HG03097 (cell line): ENCODE measurements at regions not wholly inside any gene's neighbourhood (a gene's known extent, or its start where the extent isn't known, plus 50 kb on each side); places are given as distances from the start of the nearest gene placed in this dataset.

Experiments
- ATAC-seq: cut with Tn5 transposase; IDR thresholded peaks from one replicate; pipeline ENCODE4 v1.9.1; 2021; ENCODE audit not compliant: unreplicated experiment, low FRiP score

DNA sequence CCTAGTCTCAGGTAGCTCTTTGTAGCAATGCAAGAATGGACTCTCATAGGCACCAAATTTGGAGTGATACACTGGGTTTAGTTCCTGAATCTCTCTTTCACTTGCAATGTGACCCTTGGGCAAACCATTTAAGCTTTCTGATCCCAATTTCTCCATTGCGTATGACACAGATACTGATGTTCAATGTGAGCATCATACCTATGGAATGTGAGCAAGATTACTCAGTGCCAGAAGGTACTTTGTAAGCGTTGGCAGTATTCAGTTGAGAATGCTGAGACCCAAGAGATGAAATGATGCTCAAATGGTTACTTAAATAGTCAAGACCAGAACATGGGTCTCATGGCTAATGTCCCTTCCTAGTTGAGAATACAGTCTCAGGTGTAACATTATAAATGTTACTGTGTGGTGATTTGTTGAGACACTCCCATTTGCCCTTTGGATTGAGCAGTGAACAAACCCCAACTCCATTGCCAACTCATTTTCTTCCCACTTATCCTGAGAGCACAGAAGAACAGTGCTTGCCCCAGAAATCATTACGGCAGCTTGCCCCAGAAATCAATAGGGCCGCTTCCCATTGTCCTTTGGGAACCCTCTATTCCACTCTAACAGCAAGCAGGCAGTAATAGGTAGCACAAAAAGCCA lies 134.1 kb downstream of the SOX9 start:
- no peak for ATAC-seq

DNA sequence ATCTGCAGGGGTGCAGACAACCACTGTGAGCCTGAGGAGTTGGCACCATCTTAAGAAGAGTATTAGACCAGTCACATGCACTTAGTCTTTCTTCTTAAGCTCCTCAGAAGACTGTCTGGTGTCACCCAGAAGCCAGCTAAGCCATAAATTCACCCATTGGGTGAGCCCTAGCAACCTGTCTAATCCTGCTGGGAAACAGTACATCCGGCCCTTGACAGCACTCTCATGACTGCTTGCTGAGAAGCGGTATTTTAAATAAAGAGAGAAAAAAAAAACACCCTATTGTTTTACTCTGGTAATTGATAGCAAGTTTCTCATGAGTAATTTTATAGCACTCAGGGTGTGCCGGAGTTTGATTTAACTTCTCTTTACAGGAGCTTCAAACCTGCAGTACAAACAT lies 134.7 kb downstream of the SOX9 start:
- ATAC-seq, result no peak

DNA sequence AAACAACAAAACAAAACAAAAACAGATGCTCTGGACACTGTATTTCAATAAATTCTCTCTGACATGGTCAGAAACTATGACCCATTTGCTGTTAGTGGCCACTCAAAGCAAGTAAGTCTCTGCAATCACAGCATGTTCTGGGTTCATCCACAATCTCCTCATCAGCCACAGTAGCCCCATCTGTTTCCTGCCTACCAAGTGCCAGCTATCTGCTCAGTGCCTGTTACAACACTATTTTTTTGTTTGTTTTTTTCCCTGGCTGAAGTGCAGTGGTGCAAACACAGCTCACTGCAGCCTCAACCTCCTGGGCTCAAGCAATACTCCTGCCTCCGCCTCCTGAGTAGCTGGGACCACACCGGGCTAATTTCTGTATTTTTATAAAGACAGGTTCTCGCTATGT lies 137.9 kb downstream of the SOX9 start:
- ATAC-seq, result no peak

DNA sequence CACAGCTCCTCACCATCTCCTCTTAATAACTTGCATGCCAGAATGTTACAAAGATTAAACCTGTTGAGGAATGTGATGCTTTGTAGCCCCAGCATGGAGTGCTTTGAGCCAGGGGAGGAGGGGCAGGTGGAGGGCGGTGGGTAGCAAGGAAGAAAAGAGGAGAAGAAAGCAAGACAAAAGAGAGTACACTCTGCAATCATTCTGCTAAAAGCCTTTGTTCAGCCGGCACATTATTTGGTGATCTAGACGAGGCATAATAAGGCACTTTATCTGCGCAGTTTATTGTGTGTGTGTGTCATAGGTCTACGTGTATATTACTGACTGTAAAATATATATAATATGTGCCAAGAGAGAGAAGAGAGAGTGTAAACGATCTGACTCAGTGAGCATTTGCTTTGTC lies 139.1 kb downstream of the SOX9 start:
- ATAC-seq, result no peak

DNA sequence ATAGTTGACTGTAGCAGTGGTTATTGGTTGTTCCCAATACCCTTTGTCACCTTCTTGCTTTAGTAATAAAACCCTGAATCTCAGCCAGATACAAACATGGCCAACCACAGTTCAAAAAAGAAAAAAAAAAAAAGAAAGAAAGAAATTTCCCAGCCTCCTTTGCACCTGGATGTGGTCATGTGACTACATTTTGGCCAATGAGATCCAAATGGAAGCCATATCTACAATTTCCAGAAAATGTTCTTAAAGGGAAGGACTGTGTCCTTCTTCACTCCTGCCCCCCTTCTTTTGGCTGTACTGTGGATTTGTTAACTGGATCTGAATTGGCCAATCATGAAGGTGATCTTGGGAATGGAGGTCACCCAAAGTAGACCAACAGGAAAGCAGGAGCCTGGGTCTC lies 141.9 kb downstream of the SOX9 start:
- ATAC-seq, result no peak

DNA sequence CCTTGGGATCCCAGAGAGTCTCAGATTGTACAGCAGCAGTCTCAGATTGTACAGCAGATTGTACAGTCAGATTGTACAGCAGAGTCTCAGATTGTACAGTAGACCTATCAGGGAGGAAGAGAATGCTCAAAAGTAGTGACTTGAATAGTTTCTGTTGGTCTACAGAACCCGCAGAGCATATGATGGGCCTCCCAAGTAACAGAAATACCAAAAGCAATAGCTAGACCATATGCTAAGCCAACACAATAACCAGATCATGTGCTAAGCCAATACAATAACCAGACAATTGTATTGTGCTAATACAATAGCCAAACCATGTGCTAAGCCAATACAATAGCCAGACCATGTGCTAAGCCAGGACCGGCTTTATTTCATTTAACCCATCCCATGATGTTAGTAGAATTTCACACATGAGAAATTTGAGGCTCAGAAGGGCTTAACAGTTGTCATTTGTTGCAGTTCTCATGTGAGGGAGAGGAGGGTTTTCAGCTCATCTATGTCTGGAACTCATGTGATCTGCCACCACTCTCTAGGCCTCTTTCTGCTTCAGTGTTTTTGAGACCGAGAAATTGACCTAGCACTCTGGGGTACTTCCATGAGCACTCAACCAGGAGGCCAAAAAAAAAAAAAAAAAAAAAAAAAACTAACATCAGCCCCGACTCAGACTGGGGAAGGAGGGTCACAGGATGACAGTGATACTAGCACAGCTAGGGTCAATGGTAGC lies 144.0 kb downstream of the SOX9 start:
- ATAC-seq, result no peak

DNA sequence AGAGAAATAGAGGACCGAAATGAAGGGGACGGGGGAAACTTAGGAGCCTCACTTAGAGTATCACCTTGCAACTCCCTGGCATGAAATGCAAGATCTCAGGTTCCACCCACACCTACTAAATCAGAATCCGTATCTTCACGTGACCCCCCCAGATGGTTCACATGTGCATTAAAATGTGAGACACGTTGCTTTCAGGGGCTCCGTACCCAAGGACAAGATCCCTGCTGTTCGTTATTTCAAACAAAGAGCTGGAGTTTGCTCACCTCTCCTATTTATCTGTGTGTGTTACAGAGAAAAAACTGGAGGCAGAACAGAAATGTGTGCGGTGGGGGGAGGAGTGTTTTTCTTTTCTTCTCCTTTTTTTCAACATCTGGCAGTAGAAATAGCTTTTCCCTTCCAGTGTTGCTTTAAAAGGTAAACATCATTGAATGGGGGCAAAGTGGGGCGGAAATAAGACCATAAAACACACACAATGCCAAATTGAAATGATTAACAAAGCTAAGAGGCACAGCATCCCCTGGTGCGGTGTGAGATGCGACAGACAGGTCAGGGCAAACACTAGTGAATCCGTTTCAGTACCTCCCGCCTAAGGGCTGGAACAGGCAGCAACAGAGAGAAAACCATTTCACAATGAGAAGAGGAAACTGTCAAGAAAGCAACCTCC lies 145.4 kb downstream of the SOX9 start:
- ATAC-seq, result no peak

DNA sequence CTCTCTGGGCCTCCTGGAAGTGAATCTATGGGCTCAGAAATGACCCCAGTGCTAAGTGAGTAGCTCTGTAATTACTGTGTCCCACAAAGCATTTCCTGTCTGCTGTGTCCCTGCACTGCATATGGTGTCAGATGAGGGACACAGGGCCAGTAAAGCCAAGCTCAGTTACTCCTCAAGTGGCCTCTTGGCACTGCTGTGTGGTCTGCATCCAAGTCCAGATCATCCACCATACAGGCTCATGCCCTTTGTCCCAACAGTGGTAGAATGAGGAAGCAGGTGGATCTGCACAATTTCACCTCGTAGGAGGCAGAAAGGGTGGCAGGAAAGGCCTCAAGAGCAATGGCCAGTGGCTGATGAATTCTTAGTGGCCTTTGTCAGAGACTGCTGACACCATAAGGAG lies 146.8 kb downstream of the SOX9 start:
- no peak for ATAC-seq

DNA sequence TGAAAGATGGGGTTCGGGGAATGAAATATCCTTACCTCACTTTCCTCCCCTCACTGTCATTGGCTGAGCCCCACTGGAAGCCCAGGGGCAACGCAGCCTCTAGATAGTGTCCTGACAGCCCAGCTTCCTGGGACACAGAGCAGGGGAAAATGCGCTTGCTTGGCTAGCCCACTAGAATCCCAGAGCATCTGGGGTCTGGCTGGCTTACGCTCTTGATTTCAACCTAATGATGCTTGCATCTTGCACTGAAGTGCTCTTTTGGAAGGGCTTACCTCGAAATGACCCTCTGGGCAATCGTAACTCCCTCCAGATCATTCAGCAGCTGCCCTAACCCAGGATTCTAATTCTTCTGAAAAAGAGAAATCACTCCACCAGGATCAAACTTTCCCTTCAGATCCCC lies 147.6 kb downstream of the SOX9 start:
- ATAC-seq, result no peak

DNA sequence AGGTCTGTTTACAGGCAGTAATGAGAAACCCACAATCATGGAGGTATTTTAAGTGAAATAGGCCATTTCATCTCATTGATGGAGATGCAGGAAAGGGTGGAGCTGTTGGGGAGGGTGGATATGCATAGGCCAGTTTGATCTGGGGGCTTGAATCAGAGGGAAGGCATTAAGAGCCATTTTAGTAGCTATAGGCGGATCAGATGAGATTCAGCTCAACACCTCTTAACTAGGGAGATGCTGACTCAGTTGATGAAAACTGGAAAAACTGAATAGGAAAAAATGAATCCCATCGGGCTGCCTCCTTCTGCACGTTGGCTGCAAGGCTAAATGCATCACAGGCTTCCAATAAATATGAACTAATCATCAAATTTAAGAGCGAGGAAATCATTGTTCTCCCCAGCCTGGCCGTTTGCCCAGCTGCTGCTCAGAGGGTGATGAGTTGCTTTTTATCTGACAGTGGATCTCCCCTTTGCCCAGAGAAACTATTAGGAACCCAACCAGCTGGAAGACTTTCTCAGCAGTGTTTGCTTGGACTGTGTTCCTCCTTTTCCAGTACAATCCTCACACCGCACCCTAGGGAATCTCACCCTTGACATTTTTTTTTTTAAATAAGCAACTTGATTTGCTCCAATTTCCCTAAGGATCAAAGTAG lies 149.6 kb downstream of the SOX9 start:
- no peak for ATAC-seq

DNA sequence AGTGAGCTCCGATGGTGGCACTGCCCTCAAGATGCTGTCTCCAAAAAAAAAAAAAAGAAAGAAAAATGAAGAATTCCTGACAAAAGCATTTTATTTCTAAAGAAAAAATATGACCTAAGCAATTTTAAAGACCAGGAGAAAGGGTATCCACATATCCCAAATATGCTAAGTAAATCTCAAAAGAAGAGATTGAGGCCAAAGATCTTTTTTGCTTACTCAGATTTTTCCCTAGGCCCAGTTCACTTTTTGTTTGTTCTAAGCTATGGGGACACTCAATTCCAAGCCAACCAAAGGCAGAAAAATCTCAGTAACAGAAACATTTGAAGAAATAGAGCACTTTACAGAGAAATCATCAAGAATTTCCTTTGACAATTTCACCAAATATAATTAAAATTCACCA lies 150.8 kb downstream of the SOX9 start:
- no peak for ATAC-seq

DNA sequence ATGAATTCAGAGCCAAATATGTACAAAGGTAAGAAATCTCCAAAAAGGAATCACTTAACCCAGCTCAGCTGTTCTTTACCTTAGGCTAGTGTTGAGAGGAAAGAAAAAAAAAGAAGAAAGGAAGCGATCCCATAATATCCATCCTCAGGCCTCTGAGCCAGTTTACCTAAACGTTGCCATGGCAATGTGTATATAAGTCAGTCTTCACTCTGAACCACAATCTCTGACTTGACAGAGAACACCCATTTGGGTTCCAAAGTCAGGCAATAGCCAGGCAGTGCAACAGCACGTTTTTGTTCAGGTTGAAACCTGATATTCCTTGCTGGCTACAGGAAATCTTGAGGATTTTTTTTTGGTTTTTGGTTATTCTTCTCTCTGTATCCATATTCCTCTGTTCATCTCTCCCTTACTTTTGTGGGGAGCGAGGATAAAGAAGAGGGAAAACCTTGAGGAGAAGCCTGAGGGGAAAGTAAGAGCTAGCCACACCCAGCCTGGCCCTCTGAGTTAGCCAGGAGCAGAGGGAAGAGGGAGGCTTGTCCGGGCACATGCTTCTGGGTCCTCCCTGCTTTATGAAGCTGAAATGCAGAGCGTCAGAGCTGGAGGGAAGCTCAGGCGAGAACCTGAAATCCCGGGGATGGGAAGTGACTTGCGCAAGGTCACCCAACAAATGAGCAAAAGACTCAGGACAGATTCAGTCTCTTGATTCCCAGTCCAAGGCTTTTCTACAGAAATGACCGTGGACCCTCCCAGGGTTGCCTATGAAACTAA lies 152.7 kb downstream of the SOX9 start:
- no peak for ATAC-seq

DNA sequence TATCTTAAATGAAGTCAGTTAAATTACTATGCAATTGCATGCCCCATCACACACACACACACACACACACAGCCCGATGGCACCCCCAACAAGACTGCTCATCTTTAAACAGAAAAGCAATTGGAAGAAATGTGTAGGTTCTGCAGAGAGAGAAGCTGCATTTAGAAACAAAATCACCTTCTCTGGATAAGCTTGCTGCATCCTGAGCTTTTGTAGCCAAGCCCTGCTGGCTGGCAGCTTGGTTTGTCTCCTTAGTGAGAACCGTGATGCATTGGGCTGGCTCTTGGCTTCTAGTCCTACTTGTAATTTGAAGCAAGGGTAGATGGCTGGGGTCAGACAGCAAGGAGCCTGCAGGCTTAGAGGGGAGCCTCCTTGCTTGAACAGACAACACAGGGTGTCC lies 153.8 kb downstream of the SOX9 start:
- no peak for ATAC-seq

DNA sequence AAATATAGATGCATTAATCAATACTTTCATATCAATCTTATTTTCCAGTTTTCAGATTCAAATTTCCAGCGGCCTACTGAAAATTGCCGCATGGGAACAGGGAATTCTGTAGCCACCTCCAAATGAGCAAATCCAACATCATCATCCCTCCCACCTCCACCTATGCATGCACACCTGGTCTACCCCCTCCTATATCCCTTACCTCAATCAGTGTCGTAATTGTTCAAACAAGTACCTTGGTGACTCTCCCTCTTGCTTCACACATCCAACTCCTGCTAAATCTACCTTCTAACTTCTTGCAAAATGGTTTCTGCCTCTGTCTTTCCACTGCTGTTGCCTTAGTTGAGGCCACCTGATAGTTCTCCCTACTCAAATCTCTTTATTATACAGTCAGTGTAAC lies 160.1 kb downstream of the SOX9 start:
- no peak for ATAC-seq

DNA sequence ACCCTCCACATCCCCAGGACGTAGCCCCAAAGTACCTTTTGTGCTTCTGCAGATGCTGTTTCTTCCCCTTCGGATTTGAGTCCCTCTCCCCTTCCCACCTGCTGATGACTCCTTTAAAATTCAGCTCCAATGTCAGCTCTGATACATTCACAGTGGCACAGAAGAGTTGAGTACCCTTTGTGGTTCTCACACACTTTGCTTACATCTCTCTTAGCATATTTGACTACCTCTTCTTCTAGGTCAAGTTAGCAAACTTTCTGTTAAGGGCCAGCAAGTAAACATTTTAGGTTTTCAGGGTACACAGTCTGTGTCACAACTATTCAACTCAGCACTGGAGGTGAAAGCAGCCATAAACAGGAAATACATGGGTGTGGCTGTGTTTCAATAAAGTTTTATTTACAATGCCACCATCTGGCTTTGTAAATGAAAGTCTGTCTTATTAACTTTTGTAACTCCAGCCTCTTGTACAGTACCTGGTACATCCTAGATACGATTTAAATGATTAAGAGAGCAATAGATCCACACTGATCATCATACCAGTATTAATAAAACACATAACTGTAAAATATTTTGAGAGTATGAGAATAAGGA lies 161.7 kb downstream of the SOX9 start:
- ATAC-seq, result no peak

DNA sequence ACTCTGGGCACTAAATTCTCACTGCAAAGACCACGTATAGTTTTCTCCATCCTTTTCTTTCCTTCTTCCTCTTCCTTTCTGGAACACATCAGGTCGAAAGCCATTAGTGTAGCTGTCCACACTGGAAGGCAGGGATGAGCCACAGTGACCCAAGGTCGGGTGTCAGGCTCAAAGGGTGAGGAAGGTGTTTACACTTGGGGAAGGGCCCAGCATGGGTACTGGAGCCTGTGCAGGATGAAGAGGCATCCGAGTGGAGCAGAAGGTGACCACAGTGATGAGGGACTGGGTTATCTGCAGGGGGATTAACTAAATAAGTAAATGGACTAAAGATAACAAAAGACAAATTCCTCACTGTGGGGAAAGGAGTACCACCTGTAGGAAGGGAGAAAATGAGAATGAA lies 164.0 kb downstream of the SOX9 start:
- no peak for ATAC-seq

DNA sequence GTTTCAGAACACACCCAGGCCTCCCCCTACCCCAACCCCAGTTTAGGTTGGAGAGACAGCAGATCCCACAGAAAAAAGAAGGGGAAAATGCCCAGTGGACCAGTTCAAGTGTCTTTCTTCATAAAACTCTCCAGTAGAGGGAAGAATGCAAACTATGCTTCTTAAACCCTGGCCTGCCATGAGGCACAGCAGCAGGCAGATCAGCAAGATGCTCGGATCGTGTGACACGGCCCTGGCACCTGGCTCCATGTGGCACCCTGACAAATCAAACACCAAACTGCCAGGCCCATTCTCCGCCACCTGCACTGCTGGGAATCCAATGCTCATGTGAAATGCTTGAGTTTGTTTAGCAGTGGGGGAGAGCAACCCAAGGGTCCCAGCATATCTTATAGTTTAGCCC lies 166.8 kb downstream of the SOX9 start:
- ATAC-seq, result no peak

DNA sequence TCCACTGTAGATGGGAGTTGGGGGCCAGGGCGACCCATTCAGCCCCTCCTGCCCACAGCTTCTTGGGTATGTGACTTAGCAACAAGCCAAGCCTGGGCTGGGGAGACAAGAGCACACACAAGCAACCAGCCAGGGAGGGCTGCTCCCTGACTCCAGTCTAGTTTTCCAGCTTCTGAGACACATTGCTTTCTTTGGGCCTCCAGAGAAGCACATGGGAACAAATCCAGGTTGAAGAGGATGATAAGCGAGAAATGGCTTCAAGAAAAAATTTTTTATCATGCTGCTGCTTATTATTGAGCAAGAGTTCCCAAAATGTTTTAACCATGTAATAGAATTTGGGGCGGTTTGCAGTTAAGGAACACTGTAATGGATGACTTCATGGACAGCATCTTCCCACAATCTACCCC lies 173.7 kb downstream of the SOX9 start:
- no peak for ATAC-seq

DNA sequence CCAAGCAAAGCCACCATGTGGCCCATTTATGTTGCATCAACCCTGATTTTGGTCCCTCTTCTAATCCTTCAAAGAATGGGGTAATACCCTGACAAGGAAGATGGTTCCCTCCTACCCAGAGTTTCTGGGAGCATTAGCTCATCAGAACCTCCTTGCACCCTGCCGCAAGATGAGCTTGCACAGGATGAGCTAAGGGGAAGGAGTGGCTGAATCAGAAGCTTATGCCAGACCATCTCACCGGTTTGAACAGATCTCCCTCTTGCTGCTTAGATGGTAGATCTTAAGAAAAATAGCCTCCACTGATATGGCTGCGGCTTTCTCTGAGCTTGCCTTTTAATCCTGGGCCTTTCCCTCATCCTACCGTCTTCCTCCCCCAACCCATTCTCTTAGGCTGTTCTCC lies 175.1 kb downstream of the SOX9 start:
- ATAC-seq, result no peak

DNA sequence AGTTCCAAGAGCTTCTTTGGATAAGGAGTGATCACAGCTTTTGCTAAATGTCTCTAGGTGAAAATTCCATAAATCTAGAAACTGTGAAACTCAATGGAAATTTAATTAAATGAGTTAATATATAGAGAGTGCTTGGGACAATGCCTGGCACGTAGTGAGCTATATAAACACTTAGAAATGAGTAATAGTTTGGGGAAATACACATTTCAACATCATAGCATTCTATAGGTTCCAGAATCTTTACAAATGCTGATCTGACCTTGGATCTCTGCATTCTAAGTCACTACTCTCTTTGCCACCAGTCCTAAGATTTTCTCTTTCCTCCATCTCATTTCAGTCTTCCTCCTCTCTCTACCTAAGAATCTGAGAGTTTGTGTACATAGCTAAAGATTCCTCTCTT lies 175.6 kb downstream of the SOX9 start:
- ATAC-seq, result no peak
